Heart left ventricle (tissue), 13 donors: ENCODE measurements at regions not wholly inside any gene's neighbourhood (a gene's known extent, or its start where the extent isn't known, plus 50 kb on each side); places are given as distances from the start of the nearest gene placed in this dataset.

Experiments
- CTCF ChIP-seq, 12 donors: fragments of 200-600 bp; sonication (generic) in 4 of 12; IDR thresholded peaks; one replicate each; pipeline versions ENCODE4 v1.5.0 to v1.8.0; 2018 to 2022; ENCODE audit warnings: antibody characterized with exemption in 12 of 12, mild to moderate bottlenecking in 5 of 12
- POLR2A ChIP-seq, 2 donors: fragments of 450-650 bp; IDR thresholded peaks; one replicate each; pipeline ENCODE4 v1.6.1; 2017; ENCODE audit warnings: antibody characterized with exemption in 2 of 2, mild to moderate bottlenecking in 2 of 2, moderate library complexity in 2 of 2
- donor health status: ischemic (EF 13 %, LVEDD 7.1; RV severe dilation, severe dysfunction).
- donor health status: DM: no; HTN: yes; CAD: no.
- donor health status: DM: no; HTN: no; CAD: no.
- donor health status: ischemic (EF 25% LVEDD 6.9; RV normal size, moderate dysfunction).
- donor health status: ischemic (EF 25% LVEDD 5.7; RV mildly dilated, moderate dysfunction).
- donor health status: ischemic (EF 35%, LVEDD 5.7; RV mildly dilated, moderate dysfunction).
- donor health status: nonischemic (EF 11% LVEDD 7.7; RV severe dilation, severe dysfunction).
- donor health status: DM: yes; HTN: yes; CAD: no.
- donor health status: PGD.
- donor health status: ischemic (EF 29% LVEDD 5.4; RV normal size, mild dysfunction).
- donor health status: nonischemic (EF 23%, LVEDD 6.1; RV moderate dilation, normal function).

GRCh38 chr16:34050787-34051320 lies 591.4 kb downstream of the TP53TG3F start:
- TF ChIP-seq CTCF (IDR thresholded peaks at IDR 0.05) (no peak), POLR2A (IDR thresholded peaks at IDR 0.05) (no peak)
